GM19452 (cell line): ENCODE measurements at regions not wholly inside any gene's neighbourhood (a gene's known extent, or its start where the extent isn't known, plus 50 kb on each side); places are given as distances from the start of the nearest gene placed in this dataset.
"Not testable (repeated sequence)": the region's sequence is repeated elsewhere in the genome, so short reads cannot be mapped to it uniquely, and the experiment has no call there.

Experiments used
- ATAC-seq: cut with Tn5 transposase; IDR thresholded peaks from one replicate; pipeline ENCODE4 v1.9.1; 2021; ENCODE audit not compliant: unreplicated experiment

- no peak for ATAC-seq
These were observed 87.9 kb upstream of the MSTN start for GRCh38 chr2:190150413-190150812.

- ATAC-seq: no peak
These were observed 87.4 kb upstream of the MSTN start for GRCh38 chr2:190149908-190150307.

- no peak for ATAC-seq
These were observed 86.7 kb upstream of the MSTN start for GRCh38 chr2:190149200-190149599.

- ATAC-seq: not testable (repeated sequence)
These were observed 83.6 kb upstream of the MSTN start for GRCh38 chr2:190146109-190146508.

GRCh38 chr2:190140474-190140873 is 77.9 kb upstream of the MSTN start:
- not testable (repeated sequence) for ATAC-seq

GRCh38 chr2:190139371-190139770 is 76.8 kb upstream of the MSTN start:
- no peak for ATAC-seq

- ATAC-seq: no peak
These were observed 75.5 kb upstream of the MSTN start for GRCh38 chr2:190138032-190138431.

- ATAC-seq: no peak
These were observed 75.0 kb upstream of the MSTN start for GRCh38 chr2:190137561-190137960.

- ATAC-seq: no peak
These were observed 74.3 kb upstream of the MSTN start for GRCh38 chr2:190136825-190137224.

GRCh38 chr2:190136259-190136658 is 73.7 kb upstream of the MSTN start:
- ATAC-seq: no peak

- ATAC-seq: no peak
These were observed 67.1 kb upstream of the MSTN start for GRCh38 chr2:190129421-190130199.

GRCh38 chr2:190127651-190128050 is 65.1 kb upstream of the MSTN start:
- no peak for ATAC-seq

- ATAC-seq: no peak
These were observed 64.3 kb upstream of the MSTN start for GRCh38 chr2:190126798-190127197.

- ATAC-seq: no peak
These were observed 61.4 kb upstream of the MSTN start for GRCh38 chr2:190123956-190124355.

GRCh38 chr2:190121971-190122370 is 59.4 kb upstream of the MSTN start:
- peak; percentile 50 for ATAC-seq

GRCh38 chr2:190121305-190121704 is 58.8 kb upstream of the MSTN start:
- ATAC-seq: no peak

- no peak for ATAC-seq
These were observed 57.5 kb upstream of the MSTN start for GRCh38 chr2:190119923-190120590.

GRCh38 chr2:190119257-190119656 is 56.7 kb upstream of the MSTN start:
- ATAC-seq: no peak

- no peak for ATAC-seq
These were observed 54.8 kb upstream of the MSTN start for GRCh38 chr2:190117305-190117704.

GRCh38 chr2:190113000-190113399 is 50.5 kb upstream of the MSTN start:
- no peak for ATAC-seq
